ENCODE measurements at regions not wholly inside any gene's neighbourhood (a gene's known extent, or its start where the extent isn't known, plus 50 kb on each side); places are given as distances from the start of the nearest gene placed in this dataset.

DNA sequence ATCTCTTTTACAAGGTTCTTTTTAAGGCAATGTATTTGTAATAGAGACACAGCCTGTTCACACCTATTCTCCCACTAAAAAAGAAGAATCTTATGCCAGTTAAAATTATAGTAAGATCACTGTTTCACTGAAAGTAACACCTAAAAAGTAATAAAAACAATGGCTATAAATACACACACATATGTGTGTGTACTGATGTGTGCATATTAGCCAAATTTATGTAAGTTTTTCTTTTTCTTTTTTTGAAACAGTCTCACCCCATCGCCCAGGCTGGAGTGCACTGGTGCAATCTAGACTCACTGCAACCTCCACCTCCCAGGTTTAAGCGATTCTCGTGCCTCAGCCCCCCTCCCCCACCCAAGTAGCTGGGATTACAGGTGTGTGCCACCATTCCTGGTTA is 56.8 kb upstream of the SLC30A10 start:
- Histone ChIP-seq H3K36me3 (peaks cover 0 to 95% (median 34%) of the 10 kb centered on the region in 9 donors), H3K4me1 (no peaks in the 10 kb centered on the region), H3K27ac (no peak overlapping the region), H3K27me3 (no peaks in the 10 kb centered on the region), H3K9me3 (no peaks in the 10 kb centered on the region), H3K4me3 (no peak overlapping the region)
- intact Hi-C loops (cut with DNase I): no loop called here
- TF ChIP-seq, protein P1, sequence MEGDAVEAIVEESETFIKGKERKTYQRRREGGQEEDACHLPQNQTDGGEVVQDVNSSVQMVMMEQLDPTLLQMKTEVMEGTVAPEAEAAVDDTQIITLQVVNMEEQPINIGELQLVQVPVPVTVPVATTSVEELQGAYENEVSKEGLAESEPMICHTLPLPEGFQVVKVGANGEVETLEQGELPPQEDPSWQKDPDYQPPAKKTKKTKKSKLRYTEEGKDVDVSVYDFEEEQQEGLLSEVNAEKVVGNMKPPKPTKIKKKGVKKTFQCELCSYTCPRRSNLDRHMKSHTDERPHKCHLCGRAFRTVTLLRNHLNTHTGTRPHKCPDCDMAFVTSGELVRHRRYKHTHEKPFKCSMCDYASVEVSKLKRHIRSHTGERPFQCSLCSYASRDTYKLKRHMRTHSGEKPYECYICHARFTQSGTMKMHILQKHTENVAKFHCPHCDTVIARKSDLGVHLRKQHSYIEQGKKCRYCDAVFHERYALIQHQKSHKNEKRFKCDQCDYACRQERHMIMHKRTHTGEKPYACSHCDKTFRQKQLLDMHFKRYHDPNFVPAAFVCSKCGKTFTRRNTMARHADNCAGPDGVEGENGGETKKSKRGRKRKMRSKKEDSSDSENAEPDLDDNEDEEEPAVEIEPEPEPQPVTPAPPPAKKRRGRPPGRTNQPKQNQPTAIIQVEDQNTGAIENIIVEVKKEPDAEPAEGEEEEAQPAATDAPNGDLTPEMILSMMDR (IDR thresholded peaks at IDR 0.05): no peak
- 94% methylated on average over 3 of the region's 3 CpGs for WGBS, 2 donors
- DNase-seq (no peak), ATAC-seq (no peak)
